HCT116 (cell line): ENCODE measurements at regions not wholly inside any gene's neighbourhood (a gene's known extent, or its start where the extent isn't known, plus 50 kb on each side); places are given as distances from the start of the nearest gene placed in this dataset.

Experiments
- ATAC-seq: fragments of 200-7000 bp; cut with Tn5 transposase; 2 replicates; pipeline ENCODE4 v1.9.1; 2020; ENCODE audit warnings: mild to moderate bottlenecking, moderate library complexity
- BruUV-seq: library from RNA; stranded (reverse); fragments of 400-500 nt; replicated peaks from 2 replicates; lab custom pipeline; 2021; lab: Mats Ljungman, UMichigan
- CTCF ChIA-PET: fragments of 300-600 bp; sonication (Branson Sonifier 250); formaldehyde crosslinking; loops from one replicate; lab custom pipeline; 2021; ENCODE audit warnings: antibody characterized with exemption; lab: Charles Lee
- POLR2A ChIA-PET: fragments of 300-600, 350-600 bp; sonication (Branson Sonifier 250); formaldehyde crosslinking; loops from one replicate; lab custom pipeline; 2021; ENCODE audit warnings: antibody characterized with exemption; lab: Charles Lee
- RAD21 ChIA-PET, 2 experiments: fragments of 300-600 bp; sonication (Branson Sonifier 250); formaldehyde crosslinking; loops; one replicate each; lab custom pipeline; 2023; ENCODE audit warnings: low total read pairs in 2 of 2; ENCODE audit not compliant: uncharacterized antibody in 2 of 2, unreplicated experiment in 2 of 2, low non-redundant PET in 1 of 2; lab: Charles Lee
- DNase-seq: peaks from one replicate; pipeline ENCODE4 v3.0.0-alpha.2; 2010; ENCODE audit warnings: low read depth, low spot score
- H2AFZ ChIP-seq: fragments of 200-600 bp; shearing (Covaris generic), sonication (generic); 2 replicates; pipeline ENCODE4 v1.6.1; 2017; ENCODE audit warnings: low read depth, mixed run types, mixed read lengths, antibody characterized with exemption, low read length; ENCODE audit not compliant: poor library complexity, severe bottlenecking
- H3K27ac ChIP-seq: 2 replicates; pipeline ENCODE4 v1.5.1; 2012; ENCODE audit warnings: low read depth, low read length
- H3K27me3 ChIP-seq: fragments of 200-600 bp; sonication (generic); 2 replicates; pipeline ENCODE4 v1.6.1; 2016; ENCODE audit warnings: mixed run types, low read length, mixed read lengths; ENCODE audit not compliant: insufficient read depth
- H3K36me3 ChIP-seq, 2 experiments: fragments of 200-500 bp in 1 of 2; fragments of 200-600 bp in 1 of 2; sonication (Bioruptor generic) in 1 of 2; sonication (generic) in 1 of 2; 2 replicates each; pipeline versions ENCODE4 v1.5.1 to v1.6.1; 2014 to 2016; ENCODE audit warnings: low read length in 2 of 2, inconsistent platforms in 1 of 2, mixed read lengths in 1 of 2, mixed run types in 1 of 2; ENCODE audit not compliant: insufficient read depth in 2 of 2, control insufficient read depth in 1 of 2
- H3K4me1 ChIP-seq, 2 experiments: fragments of 200-600 bp in 1 of 2; sonication (generic) in 1 of 2; 2 replicates each; pipeline versions ENCODE4 v1.5.1 to v1.6.1; 2012 to 2017; ENCODE audit warnings: low read length in 2 of 2, inconsistent platforms in 1 of 2, mild to moderate bottlenecking in 1 of 2, mixed read lengths in 1 of 2, mixed run types in 1 of 2, moderate library complexity in 1 of 2; ENCODE audit not compliant: insufficient read depth in 2 of 2, control insufficient read depth in 1 of 2
- H3K4me2 ChIP-seq: fragments of 200-600 bp; sonication (generic); 2 replicates; pipeline ENCODE4 v1.6.1; 2017; ENCODE audit warnings: mixed run types, low read length, mixed read lengths
- H3K4me3 ChIP-seq, 2 experiments: fragments of 200-600 bp in 1 of 2; sonication (generic) in 1 of 2; replicated peaks in 1 of 2; 2 replicates each; pipeline ENCODE4 v1.5.1; 2011 to 2016; ENCODE audit warnings: low read length in 2 of 2, control low read depth in 1 of 2, low read depth in 1 of 2, mild to moderate bottlenecking in 1 of 2, mixed read lengths in 1 of 2, mixed run types in 1 of 2
- H3K79me2 ChIP-seq: fragments of 200-600 bp; sonication (generic); 2 replicates; pipeline ENCODE4 v1.6.1; 2017; ENCODE audit warnings: mild to moderate bottlenecking, mixed run types, low read length, moderate library complexity, mixed read lengths; ENCODE audit not compliant: insufficient read depth
- H3K9ac ChIP-seq: fragments of 200-600 bp; sonication (generic); 2 replicates; pipeline ENCODE4 v1.6.1; 2016; ENCODE audit warnings: low read length, mixed read lengths
- H3K9me2 ChIP-seq: fragments of 200-600 bp; sonication (generic), shearing (Covaris generic); 2 replicates; pipeline ENCODE4 v1.6.1; 2017; ENCODE audit warnings: mixed run types, mild to moderate bottlenecking, moderate library complexity; ENCODE audit not compliant: insufficient read depth
- H3K9me3 ChIP-seq, 2 experiments: fragments of 200-500 bp in 1 of 2; fragments of 200-600 bp in 1 of 2; sonication (Bioruptor generic) in 1 of 2; sonication (generic) in 1 of 2; 2 replicates each; pipeline ENCODE4 v1.6.1; 2014 to 2017; ENCODE audit warnings: low read length in 2 of 2, mixed read lengths in 2 of 2, inconsistent platforms in 1 of 2, low read depth in 1 of 2, mild to moderate bottlenecking in 1 of 2, mixed run types in 1 of 2, moderate library complexity in 1 of 2; ENCODE audit not compliant: control insufficient read depth in 1 of 2, insufficient read depth in 1 of 2
- H4K20me1 ChIP-seq: fragments of 200-600 bp; sonication (generic), shearing (Covaris generic); 2 replicates; pipeline ENCODE4 v1.6.1; 2017; ENCODE audit warnings: mixed run types, mild to moderate bottlenecking, moderate library complexity; ENCODE audit not compliant: insufficient read depth
- CBX3 ChIP-seq: IDR thresholded peaks from 2 replicates; pipeline ENCODE4 v1.6.1; 2012; ENCODE audit warnings: low read depth
- EZH2 ChIP-seq: fragments of 200-600 bp; sonication (generic); IDR thresholded peaks from 2 replicates; pipeline ENCODE4 v1.6.1; 2017; ENCODE audit warnings: antibody characterized with exemption, mixed run types
- FOSL1 ChIP-seq: IDR thresholded peaks from 2 replicates; pipeline ENCODE4 v1.6.1; 2012; ENCODE audit warnings: low read depth
- POLR2A ChIP-seq: IDR thresholded peaks from 2 replicates; pipeline ENCODE4 v1.7.0; 2011; ENCODE audit warnings: borderline replicate concordance; ENCODE audit not compliant: insufficient read depth, insufficient read length; ENCODE audit errors: extremely low read depth
- POLR2AphosphoS5 ChIP-seq: IDR thresholded peaks from 2 replicates; pipeline ENCODE4 v1.6.1; 2011; ENCODE audit warnings: mild to moderate bottlenecking, low read depth, low read length, moderate library complexity
- RAD21 ChIP-seq: IDR thresholded peaks from 2 replicates; pipeline ENCODE4 v1.6.1; 2012; ENCODE audit warnings: low read depth, mild to moderate bottlenecking
- REST ChIP-seq: IDR thresholded peaks from 2 replicates; pipeline ENCODE4 v1.6.1; 2012; ENCODE audit warnings: low read depth
- SIN3A ChIP-seq: IDR thresholded peaks from 2 replicates; pipeline ENCODE4 v1.6.1; 2012; ENCODE audit warnings: low read depth
- YY1 ChIP-seq: IDR thresholded peaks from 2 replicates; pipeline ENCODE4 v1.6.1; 2011; ENCODE audit warnings: low read length, low read depth, moderate library complexity, mild to moderate bottlenecking; ENCODE audit not compliant: insufficient replicate concordance; ENCODE audit errors: extremely low read depth
- ZFX ChIP-seq: fragments of 450-650 bp; IDR thresholded peaks from 2 replicates; pipeline ENCODE4 v1.6.1; 2017
- intact Hi-C: fragments of 100-400 bp; cut with micrococcal nuclease; formaldehyde crosslinking; loops from 2 replicates; pipeline ENCODE4 v1.10.0; 2022

- Histone ChIP-seq H3K27ac (no peak overlapping the region), H3K36me3 (no peaks in the 10 kb centered on the region), H3K9me2 (no peaks in the 10 kb centered on the region), H3K9ac (no peak overlapping the region), H3K4me2 (no peak overlapping the region), H3K9me3 (no peaks in the 10 kb centered on the region), H4K20me1 (no peaks in the 10 kb centered on the region), H3K79me2 (no peaks in the 10 kb centered on the region), H3K4me3 (no peak overlapping the region), H2AFZ (no peak overlapping the region), H3K27me3 (no peaks in the 10 kb centered on the region), H3K4me1 (peaks cover 11% of the 10 kb centered on the region in 2 experiments)
- ChIA-PET CTCF (no interaction called here), RAD21 (no interaction called here), POLR2A (no interaction called here)
- ATAC-seq (no peak), DNase-seq (no peak)
- intact Hi-C loops, result no loop called here
- TF ChIP-seq EZH2, result no peak
- TF ChIP-seq ZFX, result no peak
- no peak for TF ChIP-seq SIN3A
- no peak for TF ChIP-seq POLR2A
- TF ChIP-seq FOSL1, result no peak
- no peak for TF ChIP-seq CBX3
- TF ChIP-seq RAD21, result no peak
- no peak for TF ChIP-seq REST
- TF ChIP-seq YY1, result no peak
- no peak for TF ChIP-seq POLR2AphosphoS5
- no TSS peak for BruUV-seq
These were observed 72.9 kb upstream of the EEF1E1 start for GRCh38 chr6:8175046-8175777.
